Amniotic epithelial cell (primary cell): ENCODE measurements at regions not wholly inside any gene's neighbourhood (a gene's known extent, or its start where the extent isn't known, plus 50 kb on each side); places are given as distances from the start of the nearest gene placed in this dataset.

Experiments used
- DNase-seq: peaks from one replicate; pipeline ENCODE4 v3.0.0-alpha.2; 2010; ENCODE audit warnings: low read depth

GRCh38 chr4:12852338-12853307 lies 631.5 kb downstream of the RAB28 start:
- peak; percentile 66 for DNase-seq

DNA sequence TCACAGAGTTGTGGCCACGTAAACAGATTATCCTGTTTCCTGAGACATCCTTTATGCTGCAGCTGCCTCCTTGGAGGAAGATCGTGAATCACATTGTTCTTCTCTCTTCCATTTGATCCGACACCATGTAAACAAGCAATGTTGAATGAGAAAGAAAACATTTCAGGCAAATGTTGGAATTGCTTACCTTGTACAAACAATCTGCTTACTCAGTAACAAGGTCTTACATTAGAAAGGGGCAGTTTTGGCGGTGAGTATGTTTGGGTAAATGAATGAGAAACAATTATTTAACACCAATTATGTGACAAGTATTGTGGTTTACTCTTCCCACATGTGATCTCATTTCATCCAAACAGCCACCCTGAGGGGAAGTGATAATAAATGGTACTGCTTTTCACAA lies 637.8 kb downstream of the RAB28 start:
- DNase-seq = no peak

DNA sequence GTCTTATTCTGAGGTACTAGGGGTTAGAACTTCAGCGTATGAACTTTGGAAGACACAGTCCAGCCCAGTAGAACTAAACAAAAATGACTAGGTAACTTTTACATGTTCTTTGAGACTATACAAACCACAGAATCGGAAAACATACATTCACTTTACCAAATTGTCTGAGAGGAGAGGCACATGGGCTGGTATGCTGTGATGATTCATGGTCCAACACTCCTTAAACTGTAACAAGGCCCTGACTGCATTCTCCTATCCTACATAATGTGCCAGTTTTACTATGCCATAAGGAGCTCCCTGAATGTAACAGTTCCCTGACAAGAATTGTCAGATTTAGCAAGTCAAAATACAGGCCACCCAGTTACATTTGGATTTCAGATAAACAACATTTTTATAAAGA lies 640.0 kb downstream of the RAB28 start:
- DNase-seq = no peak

- no peak for DNase-seq
Measured at GRCh38 chr4:12827966-12828365, 656.2 kb downstream of the RAB28 start.

DNA sequence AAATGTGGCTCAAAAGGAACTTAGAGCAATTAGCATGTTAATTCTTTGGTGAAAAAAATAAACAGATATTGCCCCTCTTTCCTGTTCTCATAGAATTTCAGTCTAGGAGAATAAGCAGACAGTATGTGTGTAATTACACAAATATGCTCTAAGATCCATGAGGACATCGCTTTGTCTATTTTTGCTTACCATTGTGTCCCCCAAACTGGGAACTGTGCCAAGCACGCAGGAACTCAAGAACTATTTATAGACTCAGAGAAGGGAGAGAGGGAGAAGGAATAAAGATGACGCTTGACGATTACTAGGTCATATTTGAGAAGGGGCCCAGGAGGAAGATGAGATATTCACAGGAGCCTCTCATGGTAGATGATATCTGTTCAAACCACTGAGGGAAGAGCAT lies 692.6 kb downstream of the RAB28 start:
- DNase-seq = no peak

- no peak for DNase-seq
Measured at GRCh38 chr4:12787261-12787660, 696.9 kb downstream of the RAB28 start.

DNA sequence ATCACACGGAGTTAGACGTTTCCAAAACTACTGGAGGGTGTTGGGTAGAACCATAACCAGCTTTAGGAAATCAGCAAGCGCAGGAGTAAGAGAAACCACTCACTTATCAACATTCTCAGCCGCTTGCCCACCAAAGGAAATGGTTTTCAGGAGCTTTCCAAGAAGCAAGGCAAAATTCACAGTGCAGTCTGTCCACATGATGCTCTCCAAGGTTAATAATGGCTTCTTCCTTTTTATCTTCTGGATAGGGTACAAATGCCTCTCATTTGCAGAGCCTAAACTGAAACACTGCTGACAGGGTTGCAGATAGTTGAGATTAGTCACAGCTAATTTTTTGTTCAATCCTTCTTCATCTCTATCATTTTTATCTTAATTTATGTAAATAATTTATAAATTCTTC lies 705.4 kb downstream of the RAB28 start:
- no peak for DNase-seq

DNA sequence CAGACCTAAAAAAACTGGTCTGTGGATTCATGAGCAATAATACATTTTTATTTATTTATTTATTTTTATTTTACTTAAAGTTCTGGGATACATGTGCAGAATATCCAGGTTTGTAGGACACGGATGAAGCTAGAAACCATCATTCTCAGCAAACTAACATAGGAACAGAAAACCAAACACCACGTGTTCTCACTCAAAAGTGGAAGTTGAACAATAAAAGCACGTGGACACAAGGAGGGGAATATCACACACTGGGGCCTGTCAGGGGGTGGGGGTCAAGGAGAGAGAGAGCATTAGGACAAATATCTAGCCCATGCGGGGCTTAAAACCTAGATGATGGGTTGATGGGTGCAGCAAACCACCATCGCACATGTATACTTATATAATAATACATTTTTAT lies 705.9 kb downstream of the RAB28 start:
- DNase-seq = no peak

- no peak for DNase-seq
Measured at GRCh38 chr4:12770351-12770750, 713.8 kb downstream of the RAB28 start.

GRCh38 chr4:12761694-12762093 lies 722.4 kb downstream of the RAB28 start:
- DNase-seq = no peak

DNA sequence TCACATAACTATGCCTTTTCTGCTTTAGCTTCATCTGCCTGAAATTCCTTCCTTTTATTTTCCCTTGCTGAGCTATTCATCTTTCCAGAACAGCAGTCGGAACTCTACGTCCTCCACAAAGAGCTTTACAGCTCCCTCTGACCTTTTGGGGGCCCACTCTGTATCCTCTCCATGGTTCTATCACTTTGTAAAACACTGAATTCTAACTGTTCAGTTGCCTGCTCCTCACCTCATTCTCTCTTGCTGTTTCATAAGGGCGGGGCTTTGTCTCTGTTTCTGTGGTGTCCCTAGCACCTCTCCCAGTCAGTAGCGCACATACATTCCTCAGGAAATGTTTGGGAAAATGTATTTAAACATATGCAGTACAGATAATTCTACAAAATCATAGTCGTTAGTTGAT lies 737.0 kb downstream of the RAB28 start:
- DNase-seq = no peak

GRCh38 chr4:12746221-12746620 lies 737.9 kb downstream of the RAB28 start:
- DNase-seq = no peak

GRCh38 chr4:12734586-12734985 lies 749.6 kb downstream of the RAB28 start:
- no peak for DNase-seq

- peak; percentile 11 for DNase-seq
Measured at GRCh38 chr4:12729384-12729783, 754.8 kb downstream of the RAB28 start.

GRCh38 chr4:12724510-12724909 lies 759.6 kb downstream of the RAB28 start:
- DNase-seq = no peak

GRCh38 chr4:12723849-12724447 lies 760.2 kb downstream of the RAB28 start:
- no peak for DNase-seq

DNA sequence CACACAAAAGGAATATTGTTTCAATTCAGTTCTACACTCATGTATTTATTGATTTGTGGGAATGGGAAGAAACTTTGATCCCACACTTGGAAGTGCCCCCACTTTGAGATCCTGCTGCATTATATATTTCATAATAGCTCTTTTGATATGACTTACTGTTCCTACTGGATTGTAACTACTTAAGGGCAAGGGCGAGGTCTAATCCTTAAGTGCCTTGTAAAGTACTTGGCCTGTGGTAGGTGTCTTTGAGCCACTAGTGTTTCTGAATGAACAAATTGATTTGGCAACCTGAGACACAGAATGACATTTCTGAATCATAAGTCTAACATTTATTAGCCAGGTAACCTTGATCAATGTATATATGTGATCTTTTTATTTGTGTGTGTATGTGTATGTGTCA lies 767.2 kb downstream of the RAB28 start:
- no peak for DNase-seq

DNA sequence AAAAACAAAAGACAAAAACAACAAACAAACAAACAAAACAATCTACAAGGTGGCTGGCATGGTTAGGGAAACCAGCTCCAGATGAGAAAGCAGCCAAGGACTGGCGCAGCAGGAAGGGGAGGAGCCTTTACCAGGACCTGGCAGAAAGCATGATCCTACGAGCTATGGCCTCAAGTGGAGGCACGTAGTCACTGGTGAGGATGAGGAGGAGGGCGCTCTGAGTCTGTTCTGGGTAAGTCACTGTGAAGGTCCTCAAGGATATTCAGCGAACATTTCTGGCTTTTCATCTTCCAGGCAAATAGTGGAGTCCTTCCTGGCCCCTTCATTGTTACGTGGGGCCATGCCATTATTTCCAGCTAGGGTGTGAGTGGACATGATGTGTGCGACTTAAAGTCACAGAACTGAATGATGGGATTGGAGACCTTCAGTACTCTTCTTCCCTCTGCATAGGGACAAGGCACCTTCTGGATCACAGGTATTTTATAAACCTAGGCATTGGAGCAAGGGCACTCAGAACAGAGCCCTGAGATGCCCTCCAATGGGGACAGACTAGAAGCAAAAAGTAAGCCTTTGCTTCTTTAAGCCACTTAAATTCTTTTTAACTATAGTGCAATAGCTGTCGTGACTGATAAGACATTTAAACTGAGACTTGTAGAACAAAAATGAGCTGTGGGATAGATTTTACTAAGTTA lies 771.3 kb downstream of the RAB28 start:
- DNase-seq = no peak

DNA sequence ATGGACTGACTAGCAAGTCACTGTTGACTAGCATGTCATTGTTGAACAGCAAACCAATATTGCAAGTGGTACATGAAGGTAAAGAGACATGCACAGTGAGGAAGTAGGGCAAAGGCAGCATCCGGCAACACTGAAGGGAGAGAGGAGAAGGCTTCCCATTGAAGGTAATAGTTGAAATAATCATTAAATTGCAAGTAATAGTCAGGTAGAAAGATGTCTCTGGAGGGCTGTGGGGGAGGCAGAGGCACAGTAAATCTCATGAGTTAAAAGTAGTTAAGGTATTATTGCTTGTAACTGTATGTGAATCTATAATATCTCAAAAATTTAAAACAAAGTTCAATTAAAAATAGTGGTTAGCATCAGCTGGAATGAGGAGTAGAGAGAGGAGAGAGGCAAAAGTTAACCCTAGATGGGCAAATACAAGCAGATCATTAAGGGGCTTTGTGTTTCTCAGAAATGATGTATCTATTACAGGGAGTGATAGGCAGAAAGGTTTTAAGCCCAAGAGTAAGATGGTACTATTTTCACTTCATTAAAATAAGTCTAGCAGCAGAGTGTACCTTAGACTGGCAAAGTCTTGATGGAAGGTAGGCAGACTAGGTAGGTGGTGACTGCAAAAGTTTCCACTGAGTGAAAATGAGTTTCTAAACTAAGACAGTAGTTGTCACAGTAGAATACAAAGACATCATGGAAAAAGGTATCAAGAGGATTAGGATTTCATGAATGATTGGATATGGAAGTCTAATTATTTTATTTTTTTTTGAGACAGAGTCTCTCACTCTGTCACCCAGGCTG lies 776.6 kb downstream of the RAB28 start:
- no peak for DNase-seq

DNA sequence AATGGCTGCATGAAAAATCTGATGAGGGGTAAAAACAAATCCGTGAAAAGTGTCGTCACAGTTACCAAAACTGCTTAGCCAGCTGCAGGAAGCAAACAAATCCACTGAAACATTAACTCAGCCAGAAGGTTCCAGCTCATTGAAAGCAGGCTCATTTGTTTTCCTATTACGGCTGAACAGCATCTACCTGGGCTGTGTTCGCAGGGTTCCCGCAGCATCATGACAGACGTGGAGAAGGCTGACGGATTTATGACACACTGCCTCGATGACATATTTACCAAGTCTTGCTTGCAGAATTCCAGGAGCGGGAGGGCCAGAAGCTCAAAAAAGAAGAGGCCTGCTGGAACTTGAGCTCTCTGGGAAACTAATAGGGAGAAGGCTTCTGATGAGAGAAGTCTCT lies 781.1 kb downstream of the RAB28 start:
- DNase-seq = no peak

DNA sequence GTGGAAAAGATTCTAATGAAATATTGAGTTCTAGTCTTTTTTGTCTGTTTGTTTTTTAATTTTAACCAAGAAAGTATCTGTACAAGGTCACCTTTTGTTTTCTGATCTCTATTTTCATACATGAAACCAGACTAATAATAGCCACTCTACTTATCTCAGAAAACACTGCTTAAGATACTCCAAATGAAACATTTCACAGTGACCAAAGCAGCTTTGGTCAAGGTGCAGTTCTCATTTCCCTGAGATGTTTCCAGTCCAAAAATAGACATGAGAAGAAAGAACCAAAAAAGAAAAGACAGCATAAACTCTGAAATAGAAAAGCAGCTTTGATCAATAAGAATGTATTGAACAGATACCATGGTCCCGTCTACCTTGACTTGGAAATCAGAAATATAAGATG lies 782.8 kb downstream of the RAB28 start:
- no peak for DNase-seq

DNA sequence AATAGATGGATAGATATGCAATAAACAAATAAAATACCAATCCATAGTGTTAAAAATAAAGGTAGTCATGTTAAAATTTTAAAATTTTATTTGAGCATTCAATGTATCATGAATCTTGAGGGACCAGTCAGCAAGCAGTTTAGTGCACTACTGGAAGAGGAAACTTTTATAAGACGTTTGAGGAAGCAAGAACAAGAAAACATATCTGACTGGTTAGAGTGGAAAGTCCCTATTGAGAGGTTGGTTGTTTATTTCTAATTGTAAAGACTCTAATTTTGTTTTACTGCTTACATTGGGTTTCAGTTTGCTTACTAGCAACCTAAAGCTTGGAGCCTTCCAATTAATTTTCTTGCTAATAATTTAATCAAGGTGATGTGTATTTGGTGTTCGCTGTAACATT lies 786.2 kb downstream of the RAB28 start:
- no peak for DNase-seq
